Endothelial cell of umbilical vein (primary cell): ENCODE measurements at regions not wholly inside any gene's neighbourhood (a gene's known extent, or its start where the extent isn't known, plus 50 kb on each side); places are given as distances from the start of the nearest gene placed in this dataset.

Experiments used
- BruUV-seq: library from RNA; stranded (reverse); fragments of 400-500 nt; replicated peaks from 2 replicates; lab custom pipeline; 2021; lab: Mats Ljungman, UMichigan
- CTCF ChIA-PET: fragments of 300-600, 350-600 bp; sonication (Branson Sonifier 250); formaldehyde crosslinking; loops from one replicate; lab custom pipeline; 2021; ENCODE audit warnings: antibody characterized with exemption, inconsistent platforms; lab: Charles Lee
- POLR2A ChIA-PET: fragments of 300-600, 350-600 bp; sonication (Branson Sonifier 250); formaldehyde crosslinking; loops from one replicate; lab custom pipeline; 2021; ENCODE audit warnings: antibody characterized with exemption, inconsistent platforms; lab: Charles Lee
- DNase-seq: peaks from one replicate; pipeline ENCODE4 v3.0.0-alpha.2; 2011; ENCODE audit warnings: low read depth, low spot score
- FAIRE-seq: peaks from 2 replicates; lab custom pipeline; 2011; peaks lifted over from hg19 to GRCh38; lab: Jason Lieb, UNC
- H2AFZ ChIP-seq: 2 replicates; pipeline ENCODE4 v1.6.0; 2012; ENCODE audit warnings: low read depth, low read length, control low read depth, inconsistent platforms
- H3K27ac ChIP-seq: 2 replicates; pipeline ENCODE4 v1.5.1; 2011; ENCODE audit warnings: low read depth, mild to moderate bottlenecking, control low read depth, low read length, moderate library complexity; ENCODE audit not compliant: insufficient read depth
- H3K27me3 ChIP-seq, 2 experiments: 2 replicates each; pipeline versions ENCODE4 v1.6.0 to v1.6.1; 2011; ENCODE audit warnings: low read length in 2 of 2, mixed read lengths in 1 of 2; ENCODE audit not compliant: control insufficient read depth in 2 of 2, insufficient read depth in 2 of 2
- H3K36me3 ChIP-seq, 2 experiments: 2 replicates in 1 of 2; 3 replicates in 1 of 2; pipeline ENCODE4 v1.5.1; 2011; ENCODE audit warnings: low read length in 2 of 2, mild to moderate bottlenecking in 1 of 2, moderate library complexity in 1 of 2; ENCODE audit not compliant: control insufficient read depth in 2 of 2, insufficient read depth in 2 of 2; ENCODE audit errors: extremely low read depth in 1 of 2
- H3K4me1 ChIP-seq: 3 replicates; pipeline ENCODE4 v1.5.1; 2011; ENCODE audit warnings: mild to moderate bottlenecking, low read length; ENCODE audit not compliant: control insufficient read depth, insufficient read depth; ENCODE audit errors: extremely low read depth
- H3K4me2 ChIP-seq: 2 replicates; pipeline ENCODE4 v1.6.1; 2011; ENCODE audit warnings: low read length, control low read depth, mixed read lengths; ENCODE audit not compliant: insufficient read depth
- H3K4me3 ChIP-seq, 3 experiments: fragments of 200-600 bp in 1 of 3; sonication (generic), shearing (Covaris generic) in 1 of 3; replicated peaks in 1 of 3; 2 replicates each; pipeline ENCODE4 v1.5.1; 2011 to 2016; ENCODE audit warnings: control low read depth in 3 of 3, low read length in 3 of 3, mild to moderate bottlenecking in 2 of 3, inconsistent platforms in 1 of 3, low read depth in 1 of 3, moderate library complexity in 1 of 3; ENCODE audit not compliant: insufficient read depth in 1 of 3
- H3K79me2 ChIP-seq: 2 replicates; pipeline ENCODE4 v1.6.0; 2012; ENCODE audit warnings: low read length, inconsistent platforms; ENCODE audit not compliant: control insufficient read depth, insufficient read depth
- H3K9ac ChIP-seq: replicated peaks from 2 replicates; pipeline ENCODE3; 2011; ENCODE audit warnings: low read length, control low read depth; ENCODE audit not compliant: insufficient read depth; ENCODE audit errors: extremely low read depth
- H3K9me1 ChIP-seq: replicated peaks from 3 replicates; pipeline ENCODE4 v1.6.0; 2011; ENCODE audit warnings: mild to moderate bottlenecking, low read length; ENCODE audit not compliant: control insufficient read depth, insufficient read depth; ENCODE audit errors: extremely low read depth
- H3K9me3 ChIP-seq: replicated peaks from 2 replicates; pipeline ENCODE4 v1.5.1; 2012; ENCODE audit warnings: low read length, inconsistent platforms; ENCODE audit not compliant: control insufficient read depth, insufficient read depth
- H4K20me1 ChIP-seq: replicated peaks from 2 replicates; pipeline ENCODE3; 2011; ENCODE audit warnings: mild to moderate bottlenecking, low read length; ENCODE audit not compliant: control insufficient read depth, insufficient read depth; ENCODE audit errors: extremely low read depth
- CTCF ChIP-seq, 2 donors: IDR thresholded peaks; 1 replicate in 1 of 2; 2 replicates in 1 of 2; pipeline ENCODE4 v1.5.1; 2011; ENCODE audit warnings: low read length in 2 of 2, mild to moderate bottlenecking in 2 of 2, moderate library complexity in 2 of 2, control low read depth in 1 of 2, inconsistent platforms in 1 of 2, low read depth in 1 of 2; ENCODE audit not compliant: insufficient read depth in 1 of 2; ENCODE audit errors: extremely low read depth in 1 of 2
- EZH2 ChIP-seq: IDR thresholded peaks from 2 replicates; pipeline ENCODE4 v1.6.1; 2012; ENCODE audit warnings: borderline replicate concordance, low read depth, mild to moderate bottlenecking, moderate library complexity, low read length, inconsistent platforms; ENCODE audit not compliant: severe bottlenecking
- FOS ChIP-seq: IDR thresholded peaks from 2 replicates; pipeline ENCODE4 v1.6.1; 2011; ENCODE audit warnings: mild to moderate bottlenecking, low read length, moderate library complexity, borderline replicate concordance; ENCODE audit not compliant: insufficient read depth
- GATA2 ChIP-seq: IDR thresholded peaks from 2 replicates; pipeline ENCODE4 v1.7.0; 2011; ENCODE audit warnings: low read depth, mild to moderate bottlenecking, moderate library complexity, mixed read lengths, low read length; ENCODE audit not compliant: insufficient read length, insufficient read depth
- JUN ChIP-seq: IDR thresholded peaks from 2 replicates; pipeline ENCODE4 v1.6.1; 2011; ENCODE audit warnings: borderline replicate concordance, low read depth; ENCODE audit not compliant: insufficient read length, insufficient read depth
- MAX ChIP-seq: IDR thresholded peaks from 2 replicates; pipeline ENCODE4 v1.6.1; 2011; ENCODE audit not compliant: insufficient read depth, insufficient read length
- MYC ChIP-seq: IDR thresholded peaks from one replicate; pipeline ENCODE4 v1.6.1; 2011; ENCODE audit warnings: mild to moderate bottlenecking, low read depth, low read length
- POLR2A ChIP-seq: IDR thresholded peaks from 2 replicates; pipeline ENCODE4 v1.6.1; 2012; ENCODE audit warnings: low read depth, mild to moderate bottlenecking, control low read depth, low read length
- POLR2AphosphoS5 ChIP-seq: IDR thresholded peaks from 2 replicates; pipeline ENCODE4 v1.6.1; 2012; ENCODE audit warnings: low read depth, mild to moderate bottlenecking, control low read depth, low read length, moderate library complexity; ENCODE audit not compliant: insufficient read depth
- dilution Hi-C: fragments of 300-500 bp; cut with MboI; formaldehyde crosslinking; loops from one replicate; pipeline ENCODE4 v1.15.0; 2019; ENCODE audit warnings: low sequenced_read_pairs; ENCODE audit not compliant: extremely low pct_ligation_motif_present
- intact Hi-C: fragments of 100-400 bp; cut with micrococcal nuclease; formaldehyde crosslinking; loops from one replicate; pipeline ENCODE4 v1.10.0; 2022

- BruUV-seq = no TSS peak
- TF ChIP-seq MYC (no peak), POLR2AphosphoS5 (no peak), GATA2 (peak; percentile 25), FOS (no peak), JUN (no peak), POLR2A (no peak), EZH2 (no peak)
- H3K27me3 ChIP-seq = no peaks in the 10 kb centered on the region
- dilution Hi-C loops = no loop called here
- no peaks in the 10 kb centered on the region for H3K9me3 ChIP-seq
- H2AFZ ChIP-seq = peak overlapping the region; percentile 59
- intact Hi-C loops = no loop called here
- POLR2A ChIA-PET = no interaction called here
- FAIRE-seq (peak; percentile 66), DNase-seq (no peak)
- H3K4me1 ChIP-seq = peaks cover 31% of the 10 kb centered on the region
- no peaks in the 10 kb centered on the region for H3K9me1 ChIP-seq
- H3K79me2 ChIP-seq = no peaks in the 10 kb centered on the region
- no peak overlapping the region for H3K4me3 ChIP-seq
- no peak overlapping the region for H3K9ac ChIP-seq
- H3K27ac ChIP-seq = no peak overlapping the region
- H3K36me3 ChIP-seq = no peaks in the 10 kb centered on the region
- peak overlapping the region; percentile 8 for H3K4me2 ChIP-seq
- H4K20me1 ChIP-seq = no peaks in the 10 kb centered on the region
- CTCF ChIA-PET = interaction anchor here (1.3 kb wide), 1 partner anchor 257 kb away, joined by 3 read pairs; no protein-coding TSS in a partner anchor
Observed at GRCh38 chr2:70360661-70361270, 58.9 kb upstream of the FAM136A start.

GRCh38 chr2:70357684-70358071 lies 55.8 kb upstream of the FAM136A start:
- Histone ChIP-seq H3K9me3 (no peaks in the 10 kb centered on the region), H3K4me3 (no peak overlapping the region), H2AFZ (peak overlapping the region; percentile 58), H3K27ac (peak overlapping the region; percentile 81), H3K4me1 (peaks cover 38% of the 10 kb centered on the region), H4K20me1 (no peaks in the 10 kb centered on the region), H3K27me3 (no peaks in the 10 kb centered on the region), H3K79me2 (no peaks in the 10 kb centered on the region), H3K36me3 (no peaks in the 10 kb centered on the region), H3K9me1 (no peaks in the 10 kb centered on the region), H3K4me2 (peak overlapping the region; percentile 62), H3K9ac (no peak overlapping the region)
- DNase-seq = no peak
- intact Hi-C loops (loop anchor here (1.0 to 5.0 kb wide), 3 partner anchors 14 to 471 kb away; partner anchors contain the start of gene TGFA), dilution Hi-C loops (no loop called here)
- ChIA-PET POLR2A (no interaction called here), CTCF (interaction anchor here (0.7 to 1.6 kb wide), 4 partner anchors 17 to 196 kb away, joined by 3 to 7 read pairs (median 4); partner anchors contain the start of gene TGFA)
- no peak for TF ChIP-seq MYC
- no peak for TF ChIP-seq FOS
- TF ChIP-seq GATA2 = no peak
- no peak for TF ChIP-seq EZH2
- peak; percentile 2 for TF ChIP-seq JUN
- TF ChIP-seq POLR2AphosphoS5 = peak; percentile 32
- TF ChIP-seq POLR2A = no peak
- no peak for TF ChIP-seq CTCF (IDR thresholded peaks at IDR 0.05; ENCODE audit: extremely low read depth in 1 of 2, insufficient read depth in 1 of 2, low read depth in 1 of 2, low read length in 2 of 2)
- TF ChIP-seq MAX = no peak
- FAIRE-seq = no peak
- BruUV-seq = no TSS peak
